GM23338 (cell line): ENCODE measurements at regions not wholly inside any gene's neighbourhood (a gene's known extent, or its start where the extent isn't known, plus 50 kb on each side); places are given as distances from the start of the nearest gene placed in this dataset.

ENCODE experiments used
- CREB1 ChIP-seq: fragments of 250-450 bp; sonication (Bioruptor Pico); IDR thresholded peaks from 2 replicates; pipeline ENCODE4 v1.5.0; 2020; ENCODE audit warnings: low read depth, mild to moderate bottlenecking, moderate library complexity
- EZH2 ChIP-seq: fragments of 200-600 bp; sonication (generic); IDR thresholded peaks from one replicate; pipeline ENCODE4 v1.8.0; 2017; ENCODE audit warnings: antibody characterized with exemption, mild to moderate bottlenecking, low read depth; ENCODE audit not compliant: unreplicated experiment
- EZH2phosphoT487 ChIP-seq: fragments of 200-600 bp; sonication (generic); IDR thresholded peaks from one replicate; pipeline ENCODE4 v1.8.1; 2018; ENCODE audit warnings: antibody characterized with exemption; ENCODE audit not compliant: unreplicated experiment
- JUNB ChIP-seq: IDR thresholded peaks from one replicate; pipeline ENCODE4 v1.6.1; 2016; ENCODE audit warnings: antibody characterized with exemption; ENCODE audit not compliant: unreplicated experiment
- POLR2AphosphoS5 ChIP-seq: IDR thresholded peaks from 2 replicates; pipeline ENCODE4 v1.6.1; 2016; ENCODE audit warnings: antibody characterized with exemption, low read depth
- STAT1 ChIP-seq: IDR thresholded peaks from one replicate; pipeline ENCODE4 v1.6.1; 2016; ENCODE audit warnings: antibody characterized with exemption; ENCODE audit not compliant: unreplicated experiment
- ZNF331 ChIP-seq: fragments of 250-450 bp; sonication (Bioruptor Pico); IDR thresholded peaks from 2 replicates; pipeline ENCODE4 v1.5.0; 2020; ENCODE audit warnings: low read depth, mild to moderate bottlenecking, moderate library complexity
- ZNF462 ChIP-seq: fragments of 250-450 bp; sonication (Bioruptor Pico); IDR thresholded peaks from 2 replicates; pipeline ENCODE4 v1.5.0; 2020; ENCODE audit warnings: mild to moderate bottlenecking, moderate library complexity
- TF ChIP-seq, protein P1 (sequence below), 2 experiments: fragments of 200-600 bp in 1 of 2; sonication (generic) in 1 of 2; conservative IDR thresholded peaks; 2 replicates each; pipeline versions ENCODE4 v1.5.1 to v1.6.1; 2016 to 2017; ENCODE audit warnings: antibody characterized with exemption in 2 of 2, low read depth in 2 of 2, mild to moderate bottlenecking in 2 of 2, moderate library complexity in 1 of 2
- TF ChIP-seq, protein P2 (sequence below): IDR thresholded peaks from one replicate; pipeline ENCODE4 v1.6.1; 2018; ENCODE audit warnings: antibody characterized with exemption; ENCODE audit not compliant: unreplicated experiment
- TF ChIP-seq, protein P3 (sequence below): IDR thresholded peaks from 2 replicates; pipeline ENCODE4 v1.6.1; 2016; ENCODE audit warnings: antibody characterized with exemption

GRCh38 chr10:91569522-91569921, 63.3 kb downstream of the PPP1R3C start:
- TF ChIP-seq, protein P1, sequence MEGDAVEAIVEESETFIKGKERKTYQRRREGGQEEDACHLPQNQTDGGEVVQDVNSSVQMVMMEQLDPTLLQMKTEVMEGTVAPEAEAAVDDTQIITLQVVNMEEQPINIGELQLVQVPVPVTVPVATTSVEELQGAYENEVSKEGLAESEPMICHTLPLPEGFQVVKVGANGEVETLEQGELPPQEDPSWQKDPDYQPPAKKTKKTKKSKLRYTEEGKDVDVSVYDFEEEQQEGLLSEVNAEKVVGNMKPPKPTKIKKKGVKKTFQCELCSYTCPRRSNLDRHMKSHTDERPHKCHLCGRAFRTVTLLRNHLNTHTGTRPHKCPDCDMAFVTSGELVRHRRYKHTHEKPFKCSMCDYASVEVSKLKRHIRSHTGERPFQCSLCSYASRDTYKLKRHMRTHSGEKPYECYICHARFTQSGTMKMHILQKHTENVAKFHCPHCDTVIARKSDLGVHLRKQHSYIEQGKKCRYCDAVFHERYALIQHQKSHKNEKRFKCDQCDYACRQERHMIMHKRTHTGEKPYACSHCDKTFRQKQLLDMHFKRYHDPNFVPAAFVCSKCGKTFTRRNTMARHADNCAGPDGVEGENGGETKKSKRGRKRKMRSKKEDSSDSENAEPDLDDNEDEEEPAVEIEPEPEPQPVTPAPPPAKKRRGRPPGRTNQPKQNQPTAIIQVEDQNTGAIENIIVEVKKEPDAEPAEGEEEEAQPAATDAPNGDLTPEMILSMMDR (conservative IDR thresholded peaks at IDR 0.05; ENCODE audit: low read depth in 2 of 2), result no peak
- TF ChIP-seq CREB1 (CRISPR knock-in tag) (no peak), EZH2phosphoT487 (no peak), STAT1 (no peak), POLR2AphosphoS5 (no peak), EZH2 (no peak), ZNF331 (CRISPR knock-in tag) (no peak), JUNB (no peak), ZNF462 (no peak)
- TF ChIP-seq, protein P2, sequence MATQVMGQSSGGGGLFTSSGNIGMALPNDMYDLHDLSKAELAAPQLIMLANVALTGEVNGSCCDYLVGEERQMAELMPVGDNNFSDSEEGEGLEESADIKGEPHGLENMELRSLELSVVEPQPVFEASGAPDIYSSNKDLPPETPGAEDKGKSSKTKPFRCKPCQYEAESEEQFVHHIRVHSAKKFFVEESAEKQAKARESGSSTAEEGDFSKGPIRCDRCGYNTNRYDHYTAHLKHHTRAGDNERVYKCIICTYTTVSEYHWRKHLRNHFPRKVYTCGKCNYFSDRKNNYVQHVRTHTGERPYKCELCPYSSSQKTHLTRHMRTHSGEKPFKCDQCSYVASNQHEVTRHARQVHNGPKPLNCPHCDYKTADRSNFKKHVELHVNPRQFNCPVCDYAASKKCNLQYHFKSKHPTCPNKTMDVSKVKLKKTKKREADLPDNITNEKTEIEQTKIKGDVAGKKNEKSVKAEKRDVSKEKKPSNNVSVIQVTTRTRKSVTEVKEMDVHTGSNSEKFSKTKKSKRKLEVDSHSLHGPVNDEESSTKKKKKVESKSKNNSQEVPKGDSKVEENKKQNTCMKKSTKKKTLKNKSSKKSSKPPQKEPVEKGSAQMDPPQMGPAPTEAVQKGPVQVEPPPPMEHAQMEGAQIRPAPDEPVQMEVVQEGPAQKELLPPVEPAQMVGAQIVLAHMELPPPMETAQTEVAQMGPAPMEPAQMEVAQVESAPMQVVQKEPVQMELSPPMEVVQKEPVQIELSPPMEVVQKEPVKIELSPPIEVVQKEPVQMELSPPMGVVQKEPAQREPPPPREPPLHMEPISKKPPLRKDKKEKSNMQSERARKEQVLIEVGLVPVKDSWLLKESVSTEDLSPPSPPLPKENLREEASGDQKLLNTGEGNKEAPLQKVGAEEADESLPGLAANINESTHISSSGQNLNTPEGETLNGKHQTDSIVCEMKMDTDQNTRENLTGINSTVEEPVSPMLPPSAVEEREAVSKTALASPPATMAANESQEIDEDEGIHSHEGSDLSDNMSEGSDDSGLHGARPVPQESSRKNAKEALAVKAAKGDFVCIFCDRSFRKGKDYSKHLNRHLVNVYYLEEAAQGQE, result no peak
- TF ChIP-seq, protein P3, sequence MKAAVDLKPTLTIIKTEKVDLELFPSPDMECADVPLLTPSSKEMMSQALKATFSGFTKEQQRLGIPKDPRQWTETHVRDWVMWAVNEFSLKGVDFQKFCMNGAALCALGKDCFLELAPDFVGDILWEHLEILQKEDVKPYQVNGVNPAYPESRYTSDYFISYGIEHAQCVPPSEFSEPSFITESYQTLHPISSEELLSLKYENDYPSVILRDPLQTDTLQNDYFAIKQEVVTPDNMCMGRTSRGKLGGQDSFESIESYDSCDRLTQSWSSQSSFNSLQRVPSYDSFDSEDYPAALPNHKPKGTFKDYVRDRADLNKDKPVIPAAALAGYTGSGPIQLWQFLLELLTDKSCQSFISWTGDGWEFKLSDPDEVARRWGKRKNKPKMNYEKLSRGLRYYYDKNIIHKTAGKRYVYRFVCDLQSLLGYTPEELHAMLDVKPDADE, result no peak
